ENCODE measurements at regions not wholly inside any gene's neighbourhood (a gene's known extent, or its start where the extent isn't known, plus 50 kb on each side); places are given as distances from the start of the nearest gene placed in this dataset.

DNA sequence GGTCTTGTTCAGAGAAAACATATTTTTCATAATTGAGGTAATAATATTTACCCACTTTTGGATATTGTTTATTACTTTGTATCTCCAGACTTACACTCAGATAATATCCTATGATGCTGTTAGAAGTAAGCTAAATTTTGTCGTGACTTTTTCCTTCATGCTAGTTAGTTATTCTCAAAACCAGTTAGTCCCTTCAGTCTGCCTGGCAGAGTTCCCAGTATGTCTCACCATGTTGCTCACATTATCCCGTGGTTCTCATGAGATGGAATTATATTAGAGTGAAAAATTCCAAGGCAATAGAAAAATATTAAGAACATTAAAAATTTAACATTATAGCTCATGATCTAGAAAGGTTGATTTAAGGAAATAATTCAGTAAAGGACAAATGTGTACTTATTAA lies 81.5 kb upstream of the SMIM30 start:
- no TSS peak for BruUV-seq (replicated peaks)
- ChIA-PET RAD21 (ENCODE audit: unreplicated experiment) (no interaction called here), SMC1A (ENCODE audit: uncharacterized antibody, unreplicated experiment) (interaction anchor here (1.6 kb wide), 1 partner anchor 22 kb away, joined by 3 read pairs; no protein-coding TSS in a partner anchor), POLR2A (no interaction called here), CTCF (interaction anchor here (1.9 kb wide), 1 partner anchor 14 kb away, joined by 6 read pairs; no protein-coding TSS in a partner anchor)
- in situ Hi-C loops (cut with MboI) (no loop called here), intact Hi-C loops (cut with micrococcal nuclease; ENCODE audit: unreplicated experiment) (no loop called here)
- H3K4me2 ChIP-seq (ENCODE audit: control insufficient read depth, insufficient read depth) = no peak overlapping the region
- no peak overlapping the region for H3K27ac ChIP-seq (ENCODE audit: control insufficient read depth, insufficient read depth)
- no peaks in the 10 kb centered on the region for H3K36me3 ChIP-seq (ENCODE audit: control insufficient read depth in 2 of 2, insufficient read depth in 2 of 2, low read length in 1 of 2)
- H3K9me3 ChIP-seq (replicated peaks; ENCODE audit: control insufficient read depth, insufficient read depth, low read length) = no peaks in the 10 kb centered on the region
- DNase-seq (ENCODE audit: low read depth, low spot score) (no peak), ATAC-seq (no peak), FAIRE-seq (no peak)
- H2AFZ ChIP-seq (ENCODE audit: control insufficient read depth, low read depth, low read length) = no peak overlapping the region
- H3K79me2 ChIP-seq (ENCODE audit: control insufficient read depth, insufficient read depth, low read length) = no peaks in the 10 kb centered on the region
- H3K9ac ChIP-seq (ENCODE audit: control insufficient read depth, insufficient read depth, low read length) = no peak overlapping the region
- H3K4me1 ChIP-seq (ENCODE audit: control insufficient read depth, insufficient read depth, low read length) = no peaks in the 10 kb centered on the region
- TF ChIP-seq RB1 (IDR thresholded peaks at IDR 0.05; ENCODE audit: borderline replicate concordance) = no peak
- 0% methylated on average over 2 of the region's 2 CpGs for WGBS (ENCODE audit: insufficient coverage, insufficient replicate concordance, low lambda C conversion rate, missing lambda C conversion rate)
- no peak overlapping the region for H3K4me3 ChIP-seq
- no peaks in the 10 kb centered on the region for H4K20me1 ChIP-seq (ENCODE audit: control insufficient read depth, insufficient read depth)
- H3K27me3 ChIP-seq (replicated peaks in 1 of 2; ENCODE audit: control insufficient read depth in 2 of 2, insufficient read depth in 2 of 2, low read length in 1 of 2) = no peaks in the 10 kb centered on the region

GRCh38 chr7:113199136-113199535 lies 80.8 kb upstream of the SMIM30 start:
- RAD21 ChIA-PET (ENCODE audit: unreplicated experiment) = no interaction called here
- no peak overlapping the region for H3K27ac ChIP-seq (ENCODE audit: control insufficient read depth, insufficient read depth)
- no peaks in the 10 kb centered on the region for H3K79me2 ChIP-seq (ENCODE audit: control insufficient read depth, insufficient read depth, low read length)
- DNase-seq (ENCODE audit: low read depth, low spot score) = no peak
- ATAC-seq = no peak
- no TSS peak for BruUV-seq (replicated peaks)
- no peak overlapping the region for H3K4me2 ChIP-seq (ENCODE audit: control insufficient read depth, insufficient read depth)
- no peaks in the 10 kb centered on the region for H3K36me3 ChIP-seq (ENCODE audit: control insufficient read depth in 2 of 2, insufficient read depth in 2 of 2, low read length in 1 of 2)
- POLR2A ChIA-PET = no interaction called here
- no peaks in the 10 kb centered on the region for H3K4me1 ChIP-seq (ENCODE audit: control insufficient read depth, insufficient read depth, low read length)
- no peak overlapping the region for H2AFZ ChIP-seq (ENCODE audit: control insufficient read depth, low read depth, low read length)
- no peak overlapping the region for H3K9ac ChIP-seq (ENCODE audit: control insufficient read depth, insufficient read depth, low read length)
- TF ChIP-seq, protein P1, sequence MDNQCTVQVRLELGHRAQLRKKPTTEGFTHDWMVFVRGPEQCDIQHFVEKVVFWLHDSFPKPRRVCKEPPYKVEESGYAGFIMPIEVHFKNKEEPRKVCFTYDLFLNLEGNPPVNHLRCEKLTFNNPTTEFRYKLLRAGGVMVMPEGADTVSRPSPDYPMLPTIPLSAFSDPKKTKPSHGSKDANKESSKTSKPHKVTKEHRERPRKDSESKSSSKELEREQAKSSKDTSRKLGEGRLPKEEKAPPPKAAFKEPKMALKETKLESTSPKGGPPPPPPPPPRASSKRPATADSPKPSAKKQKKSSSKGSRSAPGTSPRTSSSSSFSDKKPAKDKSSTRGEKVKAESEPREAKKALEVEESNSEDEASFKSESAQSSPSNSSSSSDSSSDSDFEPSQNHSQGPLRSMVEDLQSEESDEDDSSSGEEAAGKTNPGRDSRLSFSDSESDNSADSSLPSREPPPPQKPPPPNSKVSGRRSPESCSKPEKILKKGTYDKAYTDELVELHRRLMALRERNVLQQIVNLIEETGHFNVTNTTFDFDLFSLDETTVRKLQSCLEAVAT (IDR thresholded peaks at IDR 0.05) = no peak
- TF ChIP-seq ASH2L (IDR thresholded peaks at IDR 0.05; ENCODE audit: borderline replicate concordance, low read depth) (no peak), SPI1 (IDR thresholded peaks at IDR 0.05; ENCODE audit: borderline replicate concordance, insufficient read depth, low read depth, low read length) (no peak), IKZF1 (conservative IDR thresholded peaks at IDR 0.05) (no peak), ATF7 (IDR thresholded peaks at IDR 0.05; ENCODE audit: low read depth) (no peak)
- WGBS (ENCODE audit: insufficient coverage, insufficient replicate concordance, low lambda C conversion rate, missing lambda C conversion rate) = 34% methylated on average over 3 of the region's 3 CpGs
- no peaks in the 10 kb centered on the region for H4K20me1 ChIP-seq (ENCODE audit: control insufficient read depth, insufficient read depth)
- in situ Hi-C loops (cut with MboI) = no loop called here
- SMC1A ChIA-PET (ENCODE audit: uncharacterized antibody, unreplicated experiment) = interaction anchor here (1.6 kb wide), 1 partner anchor 21 kb away, joined by 3 read pairs; no protein-coding TSS in a partner anchor
- CTCF ChIA-PET = interaction anchor here (1.9 kb wide), 1 partner anchor 13 kb away, joined by 6 read pairs; no protein-coding TSS in a partner anchor
- intact Hi-C loops (cut with micrococcal nuclease; ENCODE audit: unreplicated experiment) = no loop called here
- H3K27me3 ChIP-seq (replicated peaks in 1 of 2; ENCODE audit: control insufficient read depth in 2 of 2, insufficient read depth in 2 of 2, low read length in 1 of 2) = no peaks in the 10 kb centered on the region
- no peak overlapping the region for H3K4me3 ChIP-seq
- H3K9me3 ChIP-seq (replicated peaks; ENCODE audit: control insufficient read depth, insufficient read depth, low read length) = no peaks in the 10 kb centered on the region
- no peak for FAIRE-seq
